UCSD-AML1 (cell line): ENCODE measurements at regions not wholly inside any gene's neighbourhood (a gene's known extent, or its start where the extent isn't known, plus 50 kb on each side); places are given as distances from the start of the nearest gene placed in this dataset.

Experiments
- DNase-seq: peaks from one replicate; lab custom pipeline; 2025; ENCODE audit not compliant: unreplicated experiment; lab: John Stamatoyannopoulos, UW

GRCh38 chr9:103900466-103900865 is 193.6 kb upstream of the SMC2 start:
- DNase-seq, result no peak

GRCh38 chr9:103902263-103902662 is 191.8 kb upstream of the SMC2 start:
- no peak for DNase-seq

GRCh38 chr9:103904242-103904641 is 189.9 kb upstream of the SMC2 start:
- no peak for DNase-seq

- no peak for DNase-seq
Measured at GRCh38 chr9:103913899-103914298, 180.2 kb upstream of the SMC2 start.

- no peak for DNase-seq
Measured at GRCh38 chr9:103919605-103920209, 174.4 kb upstream of the SMC2 start.

- DNase-seq, result no peak
Measured at GRCh38 chr9:103928442-103928841, 165.7 kb upstream of the SMC2 start.

GRCh38 chr9:103941104-103941503 is 153.0 kb upstream of the SMC2 start:
- no peak for DNase-seq

GRCh38 chr9:103942200-103942599 is 151.9 kb upstream of the SMC2 start:
- DNase-seq, result no peak

- DNase-seq, result no peak
Measured at GRCh38 chr9:103942651-103943050, 151.5 kb upstream of the SMC2 start.

GRCh38 chr9:103949096-103949495 is 145.0 kb upstream of the SMC2 start:
- no peak for DNase-seq

- no peak for DNase-seq
Measured at GRCh38 chr9:103977163-103977562, 116.9 kb upstream of the SMC2 start.

- no peak for DNase-seq
Measured at GRCh38 chr9:103978396-103978795, 115.7 kb upstream of the SMC2 start.

GRCh38 chr9:103981912-103982311 is 112.2 kb upstream of the SMC2 start:
- no peak for DNase-seq

- DNase-seq, result no peak
Measured at GRCh38 chr9:103985077-103985476, 109.0 kb upstream of the SMC2 start.

GRCh38 chr9:103988821-103989220 is 105.3 kb upstream of the SMC2 start:
- no peak for DNase-seq

GRCh38 chr9:103990311-103990710 is 103.8 kb upstream of the SMC2 start:
- no peak for DNase-seq

GRCh38 chr9:103991001-103991400 is 103.1 kb upstream of the SMC2 start:
- DNase-seq, result no peak

GRCh38 chr9:103991698-103992097 is 102.4 kb upstream of the SMC2 start:
- DNase-seq, result no peak

- no peak for DNase-seq
Measured at GRCh38 chr9:103992938-103993579, 101.0 kb upstream of the SMC2 start.

- no peak for DNase-seq
Measured at GRCh38 chr9:103997856-103998370, 96.2 kb upstream of the SMC2 start.

GRCh38 chr9:103999375-104000062 is 94.6 kb upstream of the SMC2 start:
- DNase-seq, result no peak

- no peak for DNase-seq
Measured at GRCh38 chr9:104009826-104010225, 84.3 kb upstream of the SMC2 start.
